ENCODE measurements at regions not wholly inside any gene's neighbourhood (a gene's known extent, or its start where the extent isn't known, plus 50 kb on each side); places are given as distances from the start of the nearest gene placed in this dataset.

DNA sequence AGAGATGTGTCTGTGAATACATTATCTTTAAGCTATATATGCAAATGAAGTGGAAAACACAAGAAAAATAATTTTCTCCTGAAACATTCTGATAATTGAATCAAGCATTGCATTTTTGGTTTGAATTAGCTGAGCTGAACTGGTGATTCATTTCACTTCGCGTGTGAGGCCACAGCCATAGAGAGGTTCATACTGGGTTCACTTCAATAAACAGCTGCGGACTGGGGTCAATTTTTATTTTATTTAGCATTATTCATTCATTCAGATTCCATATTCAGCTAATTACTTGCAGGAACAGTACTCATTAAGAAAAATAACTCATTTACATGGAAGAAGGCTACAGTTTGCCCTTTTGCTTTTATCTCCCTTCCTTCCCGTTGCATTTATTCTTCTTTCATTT is 195.2 kb upstream of the LRIG3 start:
- Histone ChIP-seq H4K20me1 (ENCODE audit: insufficient read depth, low read length) (no peaks in the 10 kb centered on the region), H3K36me3 (replicated peaks in 1 of 2; ENCODE audit: control insufficient read depth in 1 of 2, insufficient read depth in 2 of 2, low read length in 2 of 2) (no peaks in the 10 kb centered on the region), H3K27ac (ENCODE audit: extremely low read length, insufficient read depth, low read length) (no peak overlapping the region), H3K27me3 (ENCODE audit: control insufficient read depth in 1 of 2, insufficient read depth in 2 of 2, low read length in 2 of 2) (no peaks in the 10 kb centered on the region), H3K9me3 (ENCODE audit: low read length) (no peaks in the 10 kb centered on the region), H3K4me2 (ENCODE audit: low read depth, low read length) (no peak overlapping the region), H3K4me3 (replicated peaks in 1 of 3; ENCODE audit: insufficient read depth in 1 of 3, low read depth in 2 of 3, low read length in 3 of 3) (no peak overlapping the region), H2AFZ (ENCODE audit: low read length) (no peak overlapping the region), H3K79me2 (ENCODE audit: insufficient read depth, low read length) (no peaks in the 10 kb centered on the region), H3K9ac (ENCODE audit: insufficient read depth, low read depth, low read length) (no peak overlapping the region), H3K4me1 (ENCODE audit: insufficient read depth, low read length) (no peaks in the 10 kb centered on the region)
- no peak for FAIRE-seq
- in situ Hi-C loops (cut with HindIII; ENCODE audit: extremely low pct_ligation_motif_present, low pct_unique_long_range_greater_than_20kb) = no loop called here
- no TSS peak for BruUV-seq (replicated peaks)
- WGBS (ENCODE audit: low lambda C conversion rate) = 66% methylated on average over 4 of the region's 4 CpGs
- DNase-seq (ENCODE audit: low spot score) = no peak
- intact Hi-C loops (cut with micrococcal nuclease; ENCODE audit: unreplicated experiment) = no loop called here
- ChIA-PET CTCF (ENCODE audit: low intra/inter-chr PET ratio, low total read pairs) (no interaction called here), POLR2A (no interaction called here)
- TF ChIP-seq ZNF326 (CRISPR knock-in tag; IDR thresholded peaks at IDR 0.05; ENCODE audit: borderline replicate concordance) (no peak), ZNF253 (CRISPR knock-in tag; IDR thresholded peaks at IDR 0.05; ENCODE audit: borderline replicate concordance) (no peak), ZFP62 (CRISPR knock-in tag; IDR thresholded peaks at IDR 0.05) (no peak), IKZF5 (CRISPR knock-in tag; IDR thresholded peaks at IDR 0.05) (no peak), SIX1 (CRISPR knock-in tag; IDR thresholded peaks at IDR 0.05; ENCODE audit: borderline replicate concordance) (no peak), ZZZ3 (CRISPR knock-in tag; IDR thresholded peaks at IDR 0.05; ENCODE audit: borderline replicate concordance) (no peak), ZNF614 (CRISPR knock-in tag; IDR thresholded peaks at IDR 0.05; ENCODE audit: borderline replicate concordance) (no peak), HOXA9 (CRISPR knock-in tag; IDR thresholded peaks at IDR 0.05; ENCODE audit: borderline replicate concordance) (no peak), ZNF292 (CRISPR knock-in tag; IDR thresholded peaks at IDR 0.05; ENCODE audit: borderline replicate concordance, low read depth) (no peak), TAF15 (IDR thresholded peaks at IDR 0.05; ENCODE audit: low read depth, low read length, poor library complexity, severe bottlenecking) (no peak), ZNF703 (CRISPR knock-in tag; IDR thresholded peaks at IDR 0.05; ENCODE audit: borderline replicate concordance) (no peak)
- TF ChIP-seq, protein P1, sequence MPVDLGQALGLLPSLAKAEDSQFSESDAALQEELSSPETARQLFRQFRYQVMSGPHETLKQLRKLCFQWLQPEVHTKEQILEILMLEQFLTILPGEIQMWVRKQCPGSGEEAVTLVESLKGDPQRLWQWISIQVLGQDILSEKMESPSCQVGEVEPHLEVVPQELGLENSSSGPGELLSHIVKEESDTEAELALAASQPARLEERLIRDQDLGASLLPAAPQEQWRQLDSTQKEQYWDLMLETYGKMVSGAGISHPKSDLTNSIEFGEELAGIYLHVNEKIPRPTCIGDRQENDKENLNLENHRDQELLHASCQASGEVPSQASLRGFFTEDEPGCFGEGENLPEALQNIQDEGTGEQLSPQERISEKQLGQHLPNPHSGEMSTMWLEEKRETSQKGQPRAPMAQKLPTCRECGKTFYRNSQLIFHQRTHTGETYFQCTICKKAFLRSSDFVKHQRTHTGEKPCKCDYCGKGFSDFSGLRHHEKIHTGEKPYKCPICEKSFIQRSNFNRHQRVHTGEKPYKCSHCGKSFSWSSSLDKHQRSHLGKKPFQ (CRISPR knock-in tag; IDR thresholded peaks at IDR 0.05; ENCODE audit: insufficient replicate concordance) = no peak
- TF ChIP-seq, protein P2, sequence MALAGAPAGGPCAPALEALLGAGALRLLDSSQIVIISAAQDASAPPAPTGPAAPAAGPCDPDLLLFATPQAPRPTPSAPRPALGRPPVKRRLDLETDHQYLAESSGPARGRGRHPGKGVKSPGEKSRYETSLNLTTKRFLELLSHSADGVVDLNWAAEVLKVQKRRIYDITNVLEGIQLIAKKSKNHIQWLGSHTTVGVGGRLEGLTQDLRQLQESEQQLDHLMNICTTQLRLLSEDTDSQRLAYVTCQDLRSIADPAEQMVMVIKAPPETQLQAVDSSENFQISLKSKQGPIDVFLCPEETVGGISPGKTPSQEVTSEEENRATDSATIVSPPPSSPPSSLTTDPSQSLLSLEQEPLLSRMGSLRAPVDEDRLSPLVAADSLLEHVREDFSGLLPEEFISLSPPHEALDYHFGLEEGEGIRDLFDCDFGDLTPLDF (CRISPR knock-in tag; IDR thresholded peaks at IDR 0.05) = no peak
- ATAC-seq = no peak

Data from HepG2 (cell line).